Thoracic aorta (tissue), 2 donors: ENCODE measurements at regions not wholly inside any gene's neighbourhood (a gene's known extent, or its start where the extent isn't known, plus 50 kb on each side); places are given as distances from the start of the nearest gene placed in this dataset.
"Not testable (repeated sequence)": the region's sequence is repeated elsewhere in the genome, so short reads cannot be mapped to it uniquely, and the experiment has no call there.

Experiments
- ATAC-seq: fragments of 150-250 bp; one replicate; pipeline ENCODE4 v1.8.0; 2017; ENCODE audit warnings: low read depth; ENCODE audit not compliant: insufficient number of reproducible peaks, low FRiP score
- DNase-seq: peaks from one replicate; pipeline ENCODE4 v3.0.0-alpha.2; 2020; ENCODE audit warnings: low spot score
- H3K27ac ChIP-seq, 2 donors: fragments of 200-600 bp; sonication (generic); 1 replicate in 1 of 2; 2 replicates in 1 of 2; pipeline ENCODE4 v1.5.1; 2016; ENCODE audit warnings: mild to moderate bottlenecking in 2 of 2, moderate library complexity in 2 of 2
- H3K27me3 ChIP-seq: fragments of 200-600 bp; sonication (generic); replicated peaks from 2 replicates; pipeline ENCODE4 v1.6.0; 2016; ENCODE audit warnings: mild to moderate bottlenecking; ENCODE audit not compliant: insufficient read depth
- H3K36me3 ChIP-seq: fragments of 200-600 bp; sonication (generic); one replicate; pipeline ENCODE4 v1.5.1; 2016
- H3K4me1 ChIP-seq, 2 donors: fragments of 200-600 bp; sonication (generic); 1 replicate in 1 of 2; 2 replicates in 1 of 2; pipeline versions ENCODE4 v1.5.1 to v1.6.0; 2016; ENCODE audit warnings: low read depth in 2 of 2, mild to moderate bottlenecking in 1 of 2; ENCODE audit not compliant: control insufficient read depth in 1 of 2
- H3K4me3 ChIP-seq: fragments of 200-600 bp; sonication (generic); 2 replicates; pipeline ENCODE4 v1.5.1; 2016; ENCODE audit warnings: mild to moderate bottlenecking
- H3K9me3 ChIP-seq: fragments of 200-600 bp; sonication (generic); 2 replicates; pipeline ENCODE4 v1.5.1; 2016
- TF ChIP-seq, protein P1 (sequence below): fragments of 200-600 bp; sonication (generic); IDR thresholded peaks from one replicate; pipeline ENCODE4 v1.5.1; 2019; ENCODE audit warnings: antibody characterized with exemption

DNA sequence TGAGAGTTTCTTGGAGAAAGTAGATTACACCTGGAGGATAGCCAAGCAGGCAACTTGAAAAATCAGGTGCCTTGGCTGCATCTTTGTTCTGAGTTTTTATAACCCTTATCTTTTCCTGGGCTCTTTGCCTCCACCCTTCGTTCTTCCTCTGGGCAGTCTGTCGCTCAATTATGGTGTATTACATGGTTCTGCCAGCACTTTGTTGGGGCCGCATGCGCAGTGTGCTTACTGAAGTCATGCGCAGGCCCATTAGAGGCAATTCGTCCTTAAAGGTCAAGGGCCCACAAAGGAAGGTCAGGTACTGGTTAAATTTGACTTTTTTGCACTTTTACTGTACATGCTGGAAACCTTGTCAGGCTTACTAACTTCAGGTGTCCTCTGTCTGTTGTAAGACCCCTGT is 761.9 kb upstream of the SLITRK5 start:
- H3K4me1 ChIP-seq = no peaks in the 10 kb centered on the region
- no peaks in the 10 kb centered on the region for H3K9me3 ChIP-seq
- TF ChIP-seq, protein P1, sequence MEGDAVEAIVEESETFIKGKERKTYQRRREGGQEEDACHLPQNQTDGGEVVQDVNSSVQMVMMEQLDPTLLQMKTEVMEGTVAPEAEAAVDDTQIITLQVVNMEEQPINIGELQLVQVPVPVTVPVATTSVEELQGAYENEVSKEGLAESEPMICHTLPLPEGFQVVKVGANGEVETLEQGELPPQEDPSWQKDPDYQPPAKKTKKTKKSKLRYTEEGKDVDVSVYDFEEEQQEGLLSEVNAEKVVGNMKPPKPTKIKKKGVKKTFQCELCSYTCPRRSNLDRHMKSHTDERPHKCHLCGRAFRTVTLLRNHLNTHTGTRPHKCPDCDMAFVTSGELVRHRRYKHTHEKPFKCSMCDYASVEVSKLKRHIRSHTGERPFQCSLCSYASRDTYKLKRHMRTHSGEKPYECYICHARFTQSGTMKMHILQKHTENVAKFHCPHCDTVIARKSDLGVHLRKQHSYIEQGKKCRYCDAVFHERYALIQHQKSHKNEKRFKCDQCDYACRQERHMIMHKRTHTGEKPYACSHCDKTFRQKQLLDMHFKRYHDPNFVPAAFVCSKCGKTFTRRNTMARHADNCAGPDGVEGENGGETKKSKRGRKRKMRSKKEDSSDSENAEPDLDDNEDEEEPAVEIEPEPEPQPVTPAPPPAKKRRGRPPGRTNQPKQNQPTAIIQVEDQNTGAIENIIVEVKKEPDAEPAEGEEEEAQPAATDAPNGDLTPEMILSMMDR = no peak
- DNase-seq (no peak), ATAC-seq (no peak)
- H3K27me3 ChIP-seq = no peaks in the 10 kb centered on the region
- H3K4me3 ChIP-seq = no peak overlapping the region
- no peak overlapping the region for H3K27ac ChIP-seq
- no peaks in the 10 kb centered on the region for H3K36me3 ChIP-seq

DNA sequence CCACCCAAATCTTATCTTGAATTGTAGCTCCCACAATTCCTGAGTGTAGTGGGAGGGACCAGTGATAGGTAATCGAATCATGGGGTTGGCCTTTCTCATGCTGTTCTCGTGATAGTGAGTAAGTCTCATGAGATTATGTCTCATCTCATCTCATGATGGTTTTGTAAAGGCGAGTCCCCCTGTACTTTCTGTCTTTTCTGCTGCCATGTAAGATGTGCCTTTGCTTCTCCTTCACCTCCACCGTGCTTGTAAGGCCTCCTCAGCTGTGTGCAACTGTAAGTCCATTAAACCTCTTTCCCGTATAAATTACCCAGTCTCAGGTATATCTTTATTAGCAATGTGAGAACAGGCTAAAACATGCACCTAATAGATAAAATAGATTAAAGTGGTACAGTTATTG is 756.4 kb upstream of the SLITRK5 start:
- Histone ChIP-seq H3K4me1 (no peaks in the 10 kb centered on the region), H3K27me3 (no peaks in the 10 kb centered on the region), H3K9me3 (no peaks in the 10 kb centered on the region), H3K4me3 (no peak overlapping the region), H3K36me3 (no peaks in the 10 kb centered on the region), H3K27ac (no peak overlapping the region)
- no peak for DNase-seq
- no peak for ATAC-seq
- TF ChIP-seq, protein P1 = no peak

DNA sequence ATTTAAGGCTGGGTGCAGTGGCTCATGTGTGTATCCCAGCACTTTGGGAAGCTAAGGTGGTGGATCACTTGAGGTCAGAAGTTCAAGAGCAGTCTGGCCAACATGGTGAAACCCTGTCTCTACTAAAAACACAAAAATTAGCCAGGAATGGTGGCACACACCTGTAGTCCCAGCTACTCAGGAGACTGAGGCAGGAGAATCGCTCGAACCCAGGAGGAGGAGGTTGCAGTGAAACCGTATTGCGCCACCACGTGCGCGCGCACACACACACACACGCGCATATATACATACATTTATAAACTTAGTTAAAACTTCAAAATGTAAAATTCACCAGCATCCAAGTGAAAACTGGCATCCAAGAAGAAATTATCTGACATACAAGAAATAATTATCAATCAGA is 753.7 kb upstream of the SLITRK5 start:
- H3K27ac ChIP-seq, H3K4me3 ChIP-seq, DNase-seq, H3K36me3 ChIP-seq, H3K27me3 ChIP-seq, H3K4me1 ChIP-seq, H3K9me3 ChIP-seq, ATAC-seq: not testable (repeated sequence)

DNA sequence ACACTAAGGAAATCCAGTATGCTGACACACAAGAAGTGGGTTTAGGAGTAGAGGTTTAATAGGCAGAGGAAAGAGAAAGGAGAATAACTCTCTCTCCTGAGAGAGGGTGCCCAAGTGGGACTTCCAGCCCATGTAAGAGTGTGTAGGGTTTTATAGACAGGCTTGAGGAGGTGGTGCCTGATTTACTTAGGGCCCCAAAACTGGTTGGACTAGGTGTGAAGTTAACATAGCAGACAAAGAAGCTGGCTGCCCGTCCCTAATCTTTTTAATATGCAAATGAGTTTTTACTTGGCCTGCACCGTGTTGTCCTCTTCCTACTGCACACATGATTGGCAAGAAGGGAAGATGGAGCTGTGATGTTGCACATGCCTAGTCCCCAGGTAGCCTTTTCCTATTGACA is 752.5 kb upstream of the SLITRK5 start:
- H3K27me3 ChIP-seq = no peaks in the 10 kb centered on the region
- TF ChIP-seq, protein P1 = no peak
- no peaks in the 10 kb centered on the region for H3K4me1 ChIP-seq
- H3K27ac ChIP-seq = no peak overlapping the region
- no peak overlapping the region for H3K4me3 ChIP-seq
- ATAC-seq (no peak), DNase-seq (no peak)
- no peaks in the 10 kb centered on the region for H3K9me3 ChIP-seq
- no peaks in the 10 kb centered on the region for H3K36me3 ChIP-seq

DNA sequence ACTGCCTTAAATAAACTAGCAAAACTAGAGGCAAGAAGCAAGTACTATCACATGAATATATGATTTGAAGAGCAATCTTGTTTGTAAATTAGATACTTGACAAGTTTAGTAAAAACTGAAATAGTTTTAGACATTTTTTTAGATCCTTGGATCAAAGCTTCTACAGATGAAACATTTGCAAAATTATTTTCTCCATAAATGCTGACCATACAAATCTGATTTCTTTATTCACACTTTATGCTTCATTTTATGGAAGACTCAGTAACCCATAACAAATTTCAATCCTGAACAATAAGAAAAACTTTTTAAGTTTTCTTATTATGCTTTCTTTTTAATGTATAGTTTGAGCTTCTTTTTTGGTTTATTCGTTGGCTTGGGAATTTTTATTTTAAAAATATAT is 750.2 kb upstream of the SLITRK5 start:
- DNase-seq (no peak), ATAC-seq (no peak)
- Histone ChIP-seq H3K27ac (no peak overlapping the region), H3K36me3 (no peaks in the 10 kb centered on the region), H3K27me3 (no peaks in the 10 kb centered on the region), H3K4me1 (no peaks in the 10 kb centered on the region), H3K9me3 (no peaks in the 10 kb centered on the region), H3K4me3 (no peak overlapping the region)
- TF ChIP-seq, protein P1 = no peak

DNA sequence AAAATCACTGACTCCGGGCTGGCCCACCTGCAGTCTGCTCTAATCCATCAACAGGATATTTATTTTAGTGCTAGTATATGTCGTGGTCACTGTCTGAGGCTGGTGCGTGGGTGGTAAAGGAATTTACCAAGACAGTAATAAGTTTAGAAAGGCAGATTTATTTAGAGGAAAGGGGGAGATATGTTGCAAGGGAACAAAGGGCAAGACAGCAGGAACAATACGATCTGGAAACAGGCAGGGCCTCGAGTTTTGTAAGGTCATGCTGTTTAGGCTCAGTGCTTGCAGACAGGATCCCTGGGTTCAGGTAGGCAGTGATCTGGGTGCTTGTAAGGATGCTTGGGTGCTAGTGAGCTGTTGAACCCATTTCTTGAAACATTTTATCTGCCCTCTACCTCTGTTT is 748.2 kb upstream of the SLITRK5 start:
- TF ChIP-seq, protein P1 = no peak
- no peaks in the 10 kb centered on the region for H3K9me3 ChIP-seq
- H3K4me1 ChIP-seq = no peaks in the 10 kb centered on the region
- ATAC-seq = no peak
- H3K36me3 ChIP-seq = no peaks in the 10 kb centered on the region
- H3K4me3 ChIP-seq = no peak overlapping the region
- no peak overlapping the region for H3K27ac ChIP-seq
- H3K27me3 ChIP-seq = no peaks in the 10 kb centered on the region
- DNase-seq = no peak

DNA sequence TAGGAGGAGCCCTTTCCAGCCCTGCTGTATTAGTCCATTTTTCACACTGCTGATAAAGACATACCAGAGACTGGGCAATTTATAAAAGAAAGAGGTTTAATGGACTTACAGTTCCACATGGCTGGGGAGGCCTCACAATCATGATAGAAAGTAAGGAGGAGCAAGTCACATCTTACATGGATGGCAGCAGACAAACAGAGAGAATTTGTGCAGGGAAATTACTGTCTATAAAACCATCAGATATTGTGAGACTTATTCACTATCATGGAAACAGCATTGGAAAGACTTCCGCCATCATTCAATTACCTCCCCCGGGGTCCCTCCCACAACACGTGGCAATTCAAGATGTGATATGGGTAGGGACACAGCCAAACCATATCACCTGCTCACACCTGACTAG is 744.3 kb upstream of the SLITRK5 start:
- H3K4me3 ChIP-seq, ATAC-seq, H3K27ac ChIP-seq, DNase-seq, H3K4me1 ChIP-seq, H3K36me3 ChIP-seq, H3K9me3 ChIP-seq, H3K27me3 ChIP-seq: not testable (repeated sequence)
